Fibroblast of gingiva (primary cell): ENCODE measurements at regions not wholly inside any gene's neighbourhood (a gene's known extent, or its start where the extent isn't known, plus 50 kb on each side); places are given as distances from the start of the nearest gene placed in this dataset.

ENCODE experiments used
- DNase-seq: peaks from one replicate; pipeline ENCODE4 v3.0.0-alpha.2; 2011; ENCODE audit warnings: low read depth

GRCh38 chr6:42512579-42512978 is 51.2 kb upstream of the UBR2 start:
- DNase-seq = no peak

GRCh38 chr6:42511803-42512422 is 51.9 kb upstream of the UBR2 start:
- DNase-seq = no peak

GRCh38 chr6:42510795-42511194 is 53.0 kb upstream of the UBR2 start:
- DNase-seq = no peak

- DNase-seq = no peak
These were observed 54.1 kb upstream of the UBR2 start for GRCh38 chr6:42509765-42510164.

- DNase-seq = no peak
These were observed 54.6 kb upstream of the UBR2 start for GRCh38 chr6:42509256-42509655.

- no peak for DNase-seq
These were observed 55.9 kb upstream of the UBR2 start for GRCh38 chr6:42507901-42508300.

GRCh38 chr6:42507195-42507594 is 55.5 kb upstream of the TRERF1 start:
- no peak for DNase-seq

- DNase-seq = no peak
These were observed 54.3 kb upstream of the TRERF1 start for GRCh38 chr6:42506070-42506469.

- peak; percentile 16 for DNase-seq
These were observed 53.6 kb upstream of the TRERF1 start for GRCh38 chr6:42505385-42505718.

- no peak for DNase-seq
These were observed 52.2 kb upstream of the TRERF1 start for GRCh38 chr6:42503894-42504293.

GRCh38 chr6:42502990-42503389 is 51.3 kb upstream of the TRERF1 start:
- DNase-seq = no peak

GRCh38 chr6:42502127-42502526 is 50.4 kb upstream of the TRERF1 start:
- no peak for DNase-seq
